GM12865 (cell line): ENCODE measurements at regions not wholly inside any gene's neighbourhood (a gene's known extent, or its start where the extent isn't known, plus 50 kb on each side); places are given as distances from the start of the nearest gene placed in this dataset.

Experiments
- DNase-seq: peaks from one replicate; pipeline ENCODE4 v3.0.0; 2010; ENCODE audit warnings: low read depth
- H3K4me3 ChIP-seq: 2 replicates; pipeline ENCODE4 v1.5.1; 2011; ENCODE audit warnings: mild to moderate bottlenecking, low read depth, low read length, control low read depth
- CTCF ChIP-seq: IDR thresholded peaks from 2 replicates; pipeline ENCODE4 v1.5.1; 2011; ENCODE audit warnings: low read length, control low read depth, low read depth, inconsistent platforms; ENCODE audit not compliant: insufficient read depth; ENCODE audit errors: missing control alignments

- DNase-seq, result no peak
- no peak for TF ChIP-seq CTCF
- H3K4me3 ChIP-seq, result no peak overlapping the region
Observed at GRCh38 chr6:91018586-91018985, 431.7 kb upstream of the MAP3K7 start.

DNA sequence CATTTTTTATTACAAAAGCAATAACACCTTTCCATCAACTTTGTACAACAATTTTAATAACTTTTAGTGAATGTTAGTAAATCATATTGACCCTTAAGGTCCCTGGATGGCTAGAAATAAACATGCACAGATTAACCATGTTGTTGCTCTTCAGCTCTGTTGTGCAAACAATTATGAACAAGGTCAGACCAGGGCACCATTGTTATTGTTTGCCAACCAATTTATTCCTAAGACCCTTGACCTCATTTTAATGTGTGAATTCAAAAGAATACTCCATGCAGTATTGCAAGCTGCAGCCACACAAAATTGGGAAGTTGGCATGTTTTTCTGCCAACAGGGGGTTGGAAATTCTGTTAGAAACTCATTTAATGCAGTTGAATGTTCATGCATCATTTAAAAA lies 426.6 kb upstream of the MAP3K7 start:
- no peak for DNase-seq
- H3K4me3 ChIP-seq, result no peak overlapping the region
- TF ChIP-seq CTCF, result no peak

GRCh38 chr6:90997076-90997475 lies 410.2 kb upstream of the MAP3K7 start:
- DNase-seq, result no peak
- no peak overlapping the region for H3K4me3 ChIP-seq
- TF ChIP-seq CTCF, result no peak

DNA sequence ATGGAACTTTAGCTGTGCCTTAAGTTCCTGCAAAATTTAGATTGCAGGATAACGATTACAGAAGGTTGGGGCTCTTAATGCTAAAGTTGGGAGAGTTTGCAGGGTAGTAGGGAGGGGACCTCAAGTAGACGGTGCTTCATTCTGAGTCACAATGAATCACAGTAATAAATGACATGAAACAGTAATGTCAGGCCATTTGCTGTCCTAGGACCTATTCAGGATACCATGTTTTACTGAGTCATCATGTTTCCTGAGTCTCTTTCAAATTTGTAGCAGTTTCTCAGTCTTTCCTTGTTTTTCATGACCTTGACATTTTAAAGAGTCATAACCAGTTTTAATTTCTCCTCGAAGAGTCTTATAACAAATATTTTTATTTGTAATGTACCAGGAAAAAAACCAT lies 406.9 kb upstream of the MAP3K7 start:
- DNase-seq, result no peak
- no peak overlapping the region for H3K4me3 ChIP-seq
- TF ChIP-seq CTCF, result no peak

GRCh38 chr6:90989763-90990162 lies 402.9 kb upstream of the MAP3K7 start:
- no peak for TF ChIP-seq CTCF
- no peak overlapping the region for H3K4me3 ChIP-seq
- DNase-seq, result no peak

- no peak for TF ChIP-seq CTCF
- DNase-seq, result no peak
- no peak overlapping the region for H3K4me3 ChIP-seq
Observed at GRCh38 chr6:90984066-90984465, 397.2 kb upstream of the MAP3K7 start.

GRCh38 chr6:90983462-90983861 lies 396.6 kb upstream of the MAP3K7 start:
- DNase-seq, result no peak
- no peak for TF ChIP-seq CTCF
- H3K4me3 ChIP-seq, result no peak overlapping the region
